SU-DHL-6 (cell line): ENCODE measurements at regions not wholly inside any gene's neighbourhood (a gene's known extent, or its start where the extent isn't known, plus 50 kb on each side); places are given as distances from the start of the nearest gene placed in this dataset.

Source experiments
- CTCF ChIP-seq: fragments of 200-600 bp; sonication (generic); IDR thresholded peaks from one replicate; pipeline ENCODE4 v1.5.1; 2017; ENCODE audit warnings: antibody characterized with exemption, mild to moderate bottlenecking, low read length, moderate library complexity; ENCODE audit not compliant: insufficient read depth, poor library complexity, severe bottlenecking
- EZH2phosphoT487 ChIP-seq: fragments of 200-600 bp; sonication (generic), shearing (Covaris generic); conservative IDR thresholded peaks from 2 replicates; pipeline ENCODE4 v1.6.1; 2018; ENCODE audit warnings: mild to moderate bottlenecking, antibody characterized with exemption, low read length, moderate library complexity, mixed read lengths

- TF ChIP-seq CTCF (no peak), EZH2phosphoT487 (no peak)
These were observed 83.1 kb downstream of the TSN start for GRCh38 chr2:121838551-121838950.
